ENCODE measurements at regions not wholly inside any gene's neighbourhood (a gene's known extent, or its start where the extent isn't known, plus 50 kb on each side); places are given as distances from the start of the nearest gene placed in this dataset.

- TF ChIP-seq, protein P1, sequence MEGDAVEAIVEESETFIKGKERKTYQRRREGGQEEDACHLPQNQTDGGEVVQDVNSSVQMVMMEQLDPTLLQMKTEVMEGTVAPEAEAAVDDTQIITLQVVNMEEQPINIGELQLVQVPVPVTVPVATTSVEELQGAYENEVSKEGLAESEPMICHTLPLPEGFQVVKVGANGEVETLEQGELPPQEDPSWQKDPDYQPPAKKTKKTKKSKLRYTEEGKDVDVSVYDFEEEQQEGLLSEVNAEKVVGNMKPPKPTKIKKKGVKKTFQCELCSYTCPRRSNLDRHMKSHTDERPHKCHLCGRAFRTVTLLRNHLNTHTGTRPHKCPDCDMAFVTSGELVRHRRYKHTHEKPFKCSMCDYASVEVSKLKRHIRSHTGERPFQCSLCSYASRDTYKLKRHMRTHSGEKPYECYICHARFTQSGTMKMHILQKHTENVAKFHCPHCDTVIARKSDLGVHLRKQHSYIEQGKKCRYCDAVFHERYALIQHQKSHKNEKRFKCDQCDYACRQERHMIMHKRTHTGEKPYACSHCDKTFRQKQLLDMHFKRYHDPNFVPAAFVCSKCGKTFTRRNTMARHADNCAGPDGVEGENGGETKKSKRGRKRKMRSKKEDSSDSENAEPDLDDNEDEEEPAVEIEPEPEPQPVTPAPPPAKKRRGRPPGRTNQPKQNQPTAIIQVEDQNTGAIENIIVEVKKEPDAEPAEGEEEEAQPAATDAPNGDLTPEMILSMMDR (IDR thresholded peaks at IDR 0.05), result no peak
- TF ChIP-seq POLR2A (IDR thresholded peaks at IDR 0.05), result no peak
These were observed 57.0 kb upstream of the PLAC8 start for GRCh38 chr4:83171436-83172039.
